ENCODE measurements at regions not wholly inside any gene's neighbourhood (a gene's known extent, or its start where the extent isn't known, plus 50 kb on each side); places are given as distances from the start of the nearest gene placed in this dataset.

DNA sequence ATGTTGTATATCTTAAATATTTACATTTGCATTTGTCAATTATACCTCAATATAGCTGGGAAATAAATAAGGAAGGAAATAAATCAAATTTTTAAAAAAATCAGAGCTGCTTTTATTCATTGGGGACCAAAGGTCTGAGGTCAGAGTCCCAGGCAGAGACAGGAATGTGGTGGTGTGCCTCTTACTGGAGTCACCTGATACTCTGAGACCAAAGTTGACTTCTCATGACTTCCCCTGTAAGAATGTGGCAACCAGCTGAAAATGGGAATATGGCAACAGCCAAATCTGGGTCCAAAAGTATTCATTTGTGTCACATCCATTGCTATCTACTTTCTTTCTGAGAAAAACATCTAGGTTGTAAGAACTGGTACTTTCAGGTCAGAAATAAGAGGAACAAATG, 496.6 kb upstream of the TMPO start:
- no peaks in the 10 kb centered on the region for H3K27me3 ChIP-seq
- TF ChIP-seq EP300 (IDR thresholded peaks at IDR 0.05) = no peak
- TF ChIP-seq, protein P1, sequence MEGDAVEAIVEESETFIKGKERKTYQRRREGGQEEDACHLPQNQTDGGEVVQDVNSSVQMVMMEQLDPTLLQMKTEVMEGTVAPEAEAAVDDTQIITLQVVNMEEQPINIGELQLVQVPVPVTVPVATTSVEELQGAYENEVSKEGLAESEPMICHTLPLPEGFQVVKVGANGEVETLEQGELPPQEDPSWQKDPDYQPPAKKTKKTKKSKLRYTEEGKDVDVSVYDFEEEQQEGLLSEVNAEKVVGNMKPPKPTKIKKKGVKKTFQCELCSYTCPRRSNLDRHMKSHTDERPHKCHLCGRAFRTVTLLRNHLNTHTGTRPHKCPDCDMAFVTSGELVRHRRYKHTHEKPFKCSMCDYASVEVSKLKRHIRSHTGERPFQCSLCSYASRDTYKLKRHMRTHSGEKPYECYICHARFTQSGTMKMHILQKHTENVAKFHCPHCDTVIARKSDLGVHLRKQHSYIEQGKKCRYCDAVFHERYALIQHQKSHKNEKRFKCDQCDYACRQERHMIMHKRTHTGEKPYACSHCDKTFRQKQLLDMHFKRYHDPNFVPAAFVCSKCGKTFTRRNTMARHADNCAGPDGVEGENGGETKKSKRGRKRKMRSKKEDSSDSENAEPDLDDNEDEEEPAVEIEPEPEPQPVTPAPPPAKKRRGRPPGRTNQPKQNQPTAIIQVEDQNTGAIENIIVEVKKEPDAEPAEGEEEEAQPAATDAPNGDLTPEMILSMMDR (IDR thresholded peaks at IDR 0.05) = no peak
- TF ChIP-seq POLR2A (IDR thresholded peaks at IDR 0.05) = no peak
- no peaks in the 10 kb centered on the region for H3K4me1 ChIP-seq
- H3K9me3 ChIP-seq = peaks cover 0 to 2% (median 0%) of the 10 kb centered on the region in 4 donors
- no peak overlapping the region for H3K4me3 ChIP-seq
- H3K27ac ChIP-seq = no peak overlapping the region
- no peaks in the 10 kb centered on the region for H3K36me3 ChIP-seq
- no peak for DNase-seq (ENCODE audit: low spot score in 2 of 2)

DNA sequence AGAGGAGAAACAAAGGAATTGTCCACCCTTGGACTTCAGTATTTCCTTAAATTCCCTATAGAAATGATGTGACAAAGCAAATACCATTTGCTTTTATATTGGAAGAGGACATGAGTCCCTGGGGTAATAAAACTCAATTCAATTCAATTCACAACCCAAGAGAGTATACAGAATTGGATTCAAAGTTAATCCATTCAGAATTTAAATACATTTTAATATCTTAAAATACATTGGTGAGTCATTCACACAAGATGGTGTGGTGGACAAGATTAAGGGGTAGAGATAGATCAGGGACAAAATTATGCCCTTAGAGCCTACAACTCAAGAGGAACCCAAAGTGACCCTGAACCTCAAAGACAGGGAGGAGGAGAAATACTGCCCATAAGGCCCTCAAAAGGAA, 495.0 kb upstream of the TMPO start:
- Histone ChIP-seq H3K4me3 (no peak overlapping the region), H3K27ac (no peak overlapping the region), H3K9me3 (no peaks in the 10 kb centered on the region)

DNA sequence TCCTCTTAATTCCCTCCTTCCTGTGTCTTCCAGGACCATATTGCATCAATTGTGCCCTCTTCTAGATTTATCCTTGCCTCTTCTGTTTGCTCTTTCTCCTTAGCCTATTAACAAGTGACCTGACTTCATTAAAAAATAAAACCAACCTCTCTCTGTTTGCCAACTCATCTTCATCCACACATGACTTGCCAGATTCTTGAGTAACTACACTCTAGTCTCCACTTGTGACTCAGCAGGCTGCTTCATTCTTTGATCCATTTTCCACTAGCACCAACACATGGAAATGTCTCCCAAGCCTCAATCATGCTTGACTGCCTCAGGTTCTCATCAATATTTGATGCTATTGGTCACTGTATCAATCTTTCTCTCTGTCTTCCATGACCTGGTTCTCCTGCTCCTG, 492.4 kb upstream of the TMPO start:
- H3K27ac ChIP-seq = no peak overlapping the region
- no peak overlapping the region for H3K4me3 ChIP-seq
- DNase-seq (ENCODE audit: low spot score in 2 of 2) = no peak
- no peaks in the 10 kb centered on the region for H3K4me1 ChIP-seq
- TF ChIP-seq POLR2A (IDR thresholded peaks at IDR 0.05) (no peak), EP300 (IDR thresholded peaks at IDR 0.05) (no peak)
- TF ChIP-seq, protein P1 (IDR thresholded peaks at IDR 0.05) = no peak
- H3K9me3 ChIP-seq = no peaks in the 10 kb centered on the region
- H3K27me3 ChIP-seq = no peaks in the 10 kb centered on the region
- H3K36me3 ChIP-seq = no peaks in the 10 kb centered on the region

More for the DNA sequence above, 495.0 kb upstream of the TMPO start:
- Histone ChIP-seq H3K27me3 (no peaks in the 10 kb centered on the region), H3K4me1 (no peaks in the 10 kb centered on the region), H3K36me3 (no peaks in the 10 kb centered on the region)
- TF ChIP-seq POLR2A (IDR thresholded peaks at IDR 0.05) (no peak), EP300 (IDR thresholded peaks at IDR 0.05) (no peak)
- TF ChIP-seq, protein P1 (IDR thresholded peaks at IDR 0.05) = no peak
- DNase-seq (ENCODE audit: low spot score in 2 of 2) = no peak

DNA sequence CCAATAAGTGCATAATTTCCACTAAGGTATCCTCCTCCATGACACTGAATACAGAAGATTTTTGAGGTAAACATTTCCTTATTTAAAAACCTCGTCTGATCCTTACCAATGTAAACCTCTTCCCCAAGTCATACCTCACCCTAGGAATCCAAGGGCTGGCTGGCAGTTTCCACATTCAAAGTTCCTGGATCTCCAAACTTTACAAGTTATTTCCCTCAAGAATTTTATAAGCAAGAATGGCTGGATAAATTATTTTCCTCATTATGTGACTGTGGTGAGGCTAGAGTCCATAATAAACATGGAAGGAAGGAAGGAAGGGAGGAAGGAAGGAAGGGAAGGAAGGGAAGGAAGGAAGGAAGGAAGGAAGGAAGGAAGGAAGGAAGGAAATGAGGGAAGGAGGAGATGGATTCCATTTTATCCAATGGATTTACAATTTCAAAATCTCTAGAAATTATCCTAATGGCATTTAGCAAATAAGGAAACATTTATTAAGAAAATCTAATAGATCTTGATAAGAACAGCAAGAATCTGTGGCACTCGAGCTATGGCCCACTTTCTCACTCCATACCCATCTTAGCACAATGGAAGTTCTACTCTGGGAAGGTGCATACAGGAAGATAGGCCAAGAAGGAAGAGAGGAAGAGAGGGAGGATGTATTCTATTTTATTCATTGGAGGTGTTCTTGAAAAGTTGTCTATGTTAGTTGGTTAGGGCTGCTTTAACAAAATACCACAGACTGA, 477.8 kb upstream of the TMPO start:
- peaks cover 0 to 12% (median 7%) of the 10 kb centered on the region in 4 donors for H3K9me3 ChIP-seq
- H3K27me3 ChIP-seq = no peaks in the 10 kb centered on the region
- no peaks in the 10 kb centered on the region for H3K36me3 ChIP-seq
- no peak for TF ChIP-seq EP300 (IDR thresholded peaks at IDR 0.05)
- TF ChIP-seq, protein P1 (IDR thresholded peaks at IDR 0.05) = no peak
- no peak overlapping the region for H3K4me3 ChIP-seq
- H3K27ac ChIP-seq = no peak overlapping the region
- H3K4me1 ChIP-seq = no peaks in the 10 kb centered on the region
- 64 to 78% methylated on average over 2 of the region's 2 CpGs for WGBS, 2 donors
- DNase-seq (ENCODE audit: low spot score in 2 of 2) = no peak

DNA sequence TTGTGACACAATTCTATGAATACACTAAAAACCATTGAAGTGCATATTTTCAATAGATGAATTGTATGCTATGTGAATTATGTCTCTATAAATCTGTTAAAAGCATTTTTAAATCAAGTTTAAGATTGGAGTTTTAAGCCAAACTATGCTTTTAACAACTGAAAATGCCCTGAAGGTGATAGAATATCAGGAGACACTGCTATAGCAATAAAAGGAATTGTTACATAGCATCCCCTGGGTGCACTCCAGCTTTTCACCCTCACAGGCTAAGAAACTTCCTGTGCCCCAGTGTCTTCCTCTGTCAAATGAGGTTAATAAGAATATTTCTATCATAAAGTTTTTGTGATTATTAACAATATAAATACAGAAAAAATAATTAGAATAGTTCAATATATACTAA, 472.7 kb upstream of the TMPO start:
- Histone ChIP-seq H3K4me3 (no peak overlapping the region), H3K36me3 (no peaks in the 10 kb centered on the region), H3K27ac (no peak overlapping the region), H3K9me3 (peaks cover 0 to 12% (median 7%) of the 10 kb centered on the region in 4 donors), H3K27me3 (no peaks in the 10 kb centered on the region), H3K4me1 (no peaks in the 10 kb centered on the region)
- DNase-seq (ENCODE audit: low spot score in 2 of 2) = no peak
- TF ChIP-seq POLR2A (IDR thresholded peaks at IDR 0.05) (no peak), EP300 (IDR thresholded peaks at IDR 0.05) (no peak)
- TF ChIP-seq, protein P1 (IDR thresholded peaks at IDR 0.05) = no peak

All from tibial nerve (tissue), 4 donors.